ENCODE measurements at regions not wholly inside any gene's neighbourhood (a gene's known extent, or its start where the extent isn't known, plus 50 kb on each side); places are given as distances from the start of the nearest gene placed in this dataset.
"Not testable (repeated sequence)": the region's sequence is repeated elsewhere in the genome, so short reads cannot be mapped to it uniquely, and the experiment has no call there.

GRCh38 chr12:65685514-65685913 lies 138.8 kb upstream of the HMGA2 start:
- DNase-seq, result no peak

- DNase-seq, result no peak
These were observed 134.8 kb upstream of the HMGA2 start for GRCh38 chr12:65689508-65689907.

GRCh38 chr12:65690477-65690876 lies 133.8 kb upstream of the HMGA2 start:
- no peak for DNase-seq

- DNase-seq, result no peak
These were observed 130.2 kb upstream of the HMGA2 start for GRCh38 chr12:65694130-65694529.

DNA sequence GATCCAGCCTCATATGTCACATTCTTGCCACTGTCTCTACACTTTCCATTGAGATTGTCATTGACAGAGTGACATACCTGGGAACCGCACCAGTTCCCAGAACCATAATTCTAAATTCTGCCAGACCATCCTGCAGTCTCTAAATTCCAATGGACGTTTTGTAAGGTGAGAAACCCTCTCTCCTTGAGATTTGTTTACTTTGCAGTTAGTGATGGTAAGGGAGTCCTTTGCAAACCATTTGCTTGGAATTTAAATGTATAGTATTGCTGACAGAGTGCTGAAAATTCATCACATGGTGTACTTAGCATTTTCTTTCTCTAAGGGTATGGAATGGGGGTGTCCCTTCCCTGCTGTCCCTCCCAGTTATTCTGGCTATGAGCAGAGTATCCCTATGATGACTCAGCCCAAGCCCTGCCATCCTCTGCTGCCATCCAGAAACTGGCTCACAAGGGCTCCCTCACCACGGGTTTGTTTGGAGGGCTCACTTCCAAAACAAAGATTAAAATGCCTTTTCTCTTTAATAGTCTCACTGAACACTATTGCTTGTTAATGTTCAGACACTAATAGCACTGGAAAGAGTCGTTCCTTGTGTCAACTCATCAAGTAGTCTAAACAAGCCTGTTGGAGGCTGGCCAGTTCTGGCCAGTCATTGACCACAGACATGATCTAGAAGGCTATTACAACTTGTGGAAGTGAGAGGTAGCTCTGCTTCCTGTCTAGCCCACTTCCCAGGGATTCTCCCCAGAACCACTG lies 129.0 kb upstream of the HMGA2 start:
- DNase-seq, result no peak

- DNase-seq, result no peak
These were observed 128.1 kb upstream of the HMGA2 start for GRCh38 chr12:65696227-65696626.

DNA sequence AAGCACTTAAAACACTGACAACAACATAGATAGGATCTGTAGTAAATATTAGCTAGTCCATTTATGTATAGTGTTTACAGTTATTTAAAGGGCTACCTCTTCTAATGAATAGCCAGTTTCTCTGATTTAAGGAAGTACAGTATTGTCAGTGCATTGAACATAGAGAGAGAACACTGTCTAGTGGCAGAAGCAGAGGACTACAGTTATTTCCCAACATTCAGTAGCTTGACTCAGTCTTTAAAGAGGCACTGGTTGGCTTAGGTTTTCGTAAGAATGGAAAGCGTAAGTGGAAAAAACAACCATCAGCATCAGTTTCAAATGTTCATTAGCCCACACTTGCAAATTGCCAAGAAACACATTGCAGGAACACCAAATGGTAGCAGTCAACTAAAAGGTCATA lies 125.0 kb upstream of the HMGA2 start:
- no peak for DNase-seq

DNA sequence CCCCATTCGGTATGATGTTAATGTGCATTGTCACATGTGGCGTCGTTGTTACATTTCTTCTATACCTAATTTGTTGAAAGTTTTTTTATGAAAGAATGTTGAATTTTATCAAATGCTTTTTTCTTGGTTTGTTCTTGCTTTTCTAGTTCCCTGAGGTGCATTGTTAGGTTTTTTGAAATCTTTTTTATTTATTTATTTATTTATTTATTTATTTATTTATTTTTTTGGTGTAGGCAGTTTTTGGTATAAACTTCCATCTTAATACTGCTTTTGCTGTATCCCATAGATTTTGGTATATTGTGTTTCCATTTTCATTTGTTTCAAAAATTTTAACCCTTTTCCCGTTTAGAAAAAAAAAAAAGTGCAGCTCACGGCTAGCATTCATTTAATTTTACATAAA lies 121.1 kb upstream of the HMGA2 start:
- DNase-seq, result no peak

GRCh38 chr12:65705380-65705876 lies 118.9 kb upstream of the HMGA2 start:
- no peak for DNase-seq

DNA sequence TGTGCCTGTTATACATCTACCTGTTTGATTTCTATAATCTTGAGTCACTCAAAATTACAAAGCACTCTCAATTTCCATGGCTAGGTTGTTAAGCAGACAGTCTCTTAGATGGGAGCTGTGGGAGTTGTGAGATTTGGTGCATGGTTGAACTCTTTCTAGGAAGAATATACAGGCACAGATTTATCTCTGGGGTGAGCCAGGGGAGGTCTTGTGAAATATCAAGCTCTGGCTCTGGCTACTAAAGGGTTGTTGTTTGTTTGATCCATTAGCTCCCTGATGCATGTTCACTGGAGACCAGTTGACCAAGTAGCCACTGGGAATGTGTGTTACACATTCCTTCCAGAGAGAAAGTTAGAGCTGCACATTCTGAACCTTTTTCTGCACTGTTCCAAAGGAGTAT lies 117.2 kb upstream of the HMGA2 start:
- no peak for DNase-seq

- DNase-seq, result no peak
These were observed 111.9 kb upstream of the HMGA2 start for GRCh38 chr12:65712260-65713004.

GRCh38 chr12:65715961-65716360 lies 108.3 kb upstream of the HMGA2 start:
- no peak for DNase-seq

DNA sequence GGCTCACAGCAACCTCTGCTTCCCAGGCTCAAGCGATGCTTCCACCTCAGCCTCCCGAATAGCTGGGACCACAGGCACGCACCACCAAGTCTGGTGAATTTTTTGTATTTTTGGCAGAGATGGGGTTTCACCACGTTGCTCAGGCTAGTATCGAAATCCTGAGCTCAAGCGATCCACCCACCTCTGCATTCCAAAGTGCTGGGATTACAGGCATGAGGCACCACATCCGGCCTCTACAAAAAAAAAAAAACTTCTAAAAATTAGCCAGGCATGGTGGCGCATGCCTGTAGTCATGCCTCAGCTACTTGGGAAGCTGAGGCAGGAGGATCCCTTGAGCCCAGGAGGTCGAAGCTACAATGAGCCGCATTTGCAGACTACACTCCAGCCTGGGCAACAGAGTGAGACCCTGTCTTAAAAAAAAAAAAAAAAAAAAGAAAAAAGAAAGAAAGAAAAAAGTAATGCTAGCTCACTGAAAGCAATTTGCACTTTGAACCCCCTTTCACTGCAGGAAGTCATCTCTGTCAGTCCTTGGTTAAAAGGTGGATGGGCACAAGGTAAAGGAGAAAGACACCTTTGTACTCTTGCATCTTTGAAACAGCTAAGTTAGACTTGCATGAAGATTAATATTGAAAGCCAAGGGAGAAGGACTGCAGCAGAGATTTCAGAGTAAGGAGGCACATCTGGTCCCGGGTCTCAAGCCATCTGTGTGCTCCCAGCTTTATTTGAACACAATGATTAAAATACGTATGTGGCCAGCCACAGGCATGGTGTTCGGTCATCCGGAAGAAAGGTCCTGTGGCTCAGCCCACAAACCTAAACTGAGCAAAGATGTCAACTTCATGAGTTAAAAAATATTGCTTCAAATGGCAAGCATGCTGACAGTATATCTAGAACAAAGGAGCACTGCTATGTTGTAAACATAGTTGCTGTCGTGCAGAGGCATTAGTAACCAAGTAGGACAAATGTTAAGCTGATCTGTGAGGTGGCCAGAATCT lies 103.8 kb upstream of the HMGA2 start:
- DNase-seq, result no peak

DNA sequence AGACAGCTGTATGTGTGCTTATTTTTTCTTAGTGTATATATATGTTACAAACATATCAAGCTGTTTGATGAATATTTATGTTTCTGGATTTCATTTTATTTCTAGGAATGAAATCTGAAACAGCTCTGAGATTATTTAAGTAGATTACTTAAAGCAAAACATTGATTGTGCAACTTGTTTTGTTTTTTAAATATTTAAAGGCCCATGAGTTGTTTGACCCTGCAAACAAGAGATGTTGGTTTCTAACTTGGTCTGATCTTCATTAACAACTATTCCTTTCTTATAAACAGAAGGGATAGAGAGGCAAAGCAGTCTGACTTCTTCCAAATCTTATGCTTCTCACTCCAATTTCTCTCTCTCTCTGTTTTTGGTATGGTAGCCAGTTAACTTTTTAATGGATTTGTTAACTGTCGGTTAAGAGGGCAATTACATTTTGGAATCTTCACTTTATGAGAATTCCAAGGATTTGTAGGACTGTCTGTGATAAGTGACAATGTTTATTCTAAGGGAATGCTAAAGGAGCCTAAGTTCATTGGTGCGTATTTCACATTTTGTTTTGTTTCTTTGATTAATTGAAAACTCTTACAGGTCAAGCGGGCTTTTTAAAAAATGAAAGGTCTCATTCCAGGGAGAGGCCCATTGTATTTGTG lies 102.6 kb upstream of the HMGA2 start:
- no peak for DNase-seq

- no peak for DNase-seq
These were observed 98.9 kb upstream of the HMGA2 start for GRCh38 chr12:65725376-65725775.

GRCh38 chr12:65728455-65728847 lies 95.8 kb upstream of the HMGA2 start:
- DNase-seq, result no peak

DNA sequence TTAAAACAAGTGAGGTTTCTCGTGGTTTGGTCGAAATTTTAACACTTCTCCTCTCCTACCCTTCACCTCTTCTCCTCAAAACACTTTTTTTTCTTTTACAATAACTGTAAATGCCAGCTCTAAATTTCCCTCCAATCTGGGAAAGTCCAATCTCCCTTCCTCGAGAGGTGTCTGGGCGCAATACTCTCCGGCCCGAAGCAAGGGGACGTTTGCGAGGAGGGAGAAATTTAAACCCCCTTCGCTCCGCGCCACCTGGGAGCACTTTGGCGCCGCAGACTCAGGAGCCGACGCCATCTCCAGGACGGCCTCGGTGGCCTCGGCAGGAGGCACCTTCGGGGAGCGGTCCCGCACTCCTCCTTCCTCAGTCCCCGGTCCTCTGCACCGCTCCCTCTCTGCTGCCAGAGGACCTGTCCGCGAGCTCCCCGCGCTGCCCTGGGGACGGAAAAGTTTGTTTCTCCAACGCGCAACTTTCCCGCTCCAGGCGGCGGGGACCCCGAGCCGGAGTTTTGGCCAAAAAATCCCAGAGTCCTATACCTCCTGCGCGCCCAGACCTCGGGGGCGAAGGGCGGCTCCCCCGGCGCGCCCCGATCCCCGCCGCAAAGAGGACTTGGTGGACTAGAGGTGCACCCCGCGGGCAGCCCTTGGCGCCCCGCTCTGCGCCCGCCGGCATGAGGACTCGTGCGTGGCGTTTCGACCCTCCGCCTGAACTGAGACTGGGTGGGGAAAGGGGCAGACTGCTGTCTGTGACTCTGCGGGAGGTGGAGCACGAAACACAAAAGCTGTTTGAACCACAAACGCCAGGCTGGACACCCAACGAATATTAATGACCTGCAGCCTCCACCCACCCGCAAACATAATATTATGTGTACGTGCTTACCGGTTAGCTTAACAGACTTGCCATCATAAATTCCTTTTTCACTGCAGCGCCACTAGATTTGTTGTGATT lies 95.2 kb upstream of the HMGA2 start:
- DNase-seq, result no peak

DNA sequence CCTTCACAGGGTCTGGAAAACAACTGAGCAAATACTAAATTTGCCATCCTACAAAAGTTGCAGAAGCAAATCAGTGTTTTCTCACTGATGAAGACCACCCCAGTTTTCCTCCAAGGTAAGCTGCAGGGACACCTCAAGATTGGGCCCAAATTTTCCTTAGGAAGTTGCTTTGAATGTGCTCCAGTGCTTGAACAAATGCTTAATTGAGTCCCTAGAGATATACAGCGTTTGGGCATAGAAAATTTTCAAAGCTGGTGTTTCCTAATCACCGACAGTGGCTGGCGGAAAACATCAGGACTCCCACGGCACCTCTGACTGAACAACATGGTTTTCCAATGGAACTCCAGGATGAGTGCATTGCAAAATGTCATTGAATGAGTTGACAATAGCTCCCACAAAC lies 92.5 kb upstream of the HMGA2 start:
- no peak for DNase-seq

- not testable (repeated sequence) for DNase-seq
These were observed 90.6 kb upstream of the HMGA2 start for GRCh38 chr12:65733643-65734042.

DNA sequence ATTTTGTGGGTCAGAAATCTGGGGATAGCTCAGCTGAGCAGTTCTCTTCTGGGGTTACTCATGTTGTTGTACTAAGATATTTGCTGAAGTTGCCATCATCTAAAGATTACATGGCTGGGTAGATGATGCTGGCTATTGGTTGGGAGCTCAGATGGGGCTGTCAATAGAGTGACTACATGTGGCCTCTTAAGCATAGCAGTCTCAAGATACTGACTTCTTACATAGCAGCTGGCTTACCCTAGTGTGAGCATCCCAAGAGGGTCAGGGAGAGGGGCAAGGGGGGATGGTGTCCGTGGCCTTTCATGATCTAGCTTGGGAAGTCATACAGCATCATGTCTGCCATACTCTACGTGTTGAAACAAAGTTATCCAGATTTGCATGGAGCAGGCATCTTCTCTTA lies 90.1 kb upstream of the HMGA2 start:
- DNase-seq, result no peak

- no peak for DNase-seq
These were observed 84.7 kb upstream of the HMGA2 start for GRCh38 chr12:65739606-65740005.

Data from effector CD4-positive, alpha-beta T cell (primary cell).